Erythroblast (primary cell): ENCODE measurements at regions not wholly inside any gene's neighbourhood (a gene's known extent, or its start where the extent isn't known, plus 50 kb on each side); places are given as distances from the start of the nearest gene placed in this dataset.
"Not testable (repeated sequence)": the region's sequence is repeated elsewhere in the genome, so short reads cannot be mapped to it uniquely, and the experiment has no call there.

ENCODE experiments used
- GATA1 ChIP-seq: IDR thresholded peaks from 2 replicates; pipeline ENCODE4 v1.6.1; 2011; ENCODE audit warnings: low read depth, mild to moderate bottlenecking, control low read depth, low read length, moderate library complexity
- POLR2A ChIP-seq: IDR thresholded peaks from 2 replicates; pipeline ENCODE4 v1.6.1; 2011; ENCODE audit warnings: mild to moderate bottlenecking, low read length

GRCh38 chr2:230627091-230627490 lies 85.6 kb upstream of the CAB39 start:
- TF ChIP-seq POLR2A, GATA1: not testable (repeated sequence)
